ENCODE measurements at regions not wholly inside any gene's neighbourhood (a gene's known extent, or its start where the extent isn't known, plus 50 kb on each side); places are given as distances from the start of the nearest gene placed in this dataset.

DNA sequence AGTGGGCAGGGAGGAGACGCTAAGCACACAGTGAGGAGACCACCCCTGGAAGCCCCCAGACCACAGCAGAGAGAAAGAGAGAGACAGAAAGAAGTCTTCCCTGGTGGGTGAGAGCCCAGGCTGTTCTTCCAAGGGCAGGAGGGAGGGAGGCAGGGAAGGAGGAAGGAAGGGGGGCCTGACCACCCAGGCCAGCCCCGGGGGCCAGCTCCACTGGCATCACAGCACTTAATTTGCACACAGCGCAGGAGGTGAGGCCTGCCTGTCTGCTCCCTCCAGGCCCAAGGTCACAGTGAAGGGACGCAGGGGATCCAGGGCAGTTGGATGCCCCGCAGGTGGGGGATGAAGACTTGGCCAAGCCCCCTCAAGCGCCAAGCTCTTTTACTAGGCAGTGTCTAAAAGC, 141.9 kb upstream of the C14orf180 start:
- Histone ChIP-seq H3K4me2 (ENCODE audit: extremely low read depth, insufficient read depth, low read length) (no peak overlapping the region), H3K4me1 (ENCODE audit: control insufficient read depth, extremely low read depth, insufficient read depth, low read length) (no peaks in the 10 kb centered on the region), H3K79me2 (ENCODE audit: control insufficient read depth, insufficient read depth, low read length) (no peaks in the 10 kb centered on the region), H2AFZ (ENCODE audit: low read length) (no peak overlapping the region), H4K20me1 (ENCODE audit: control insufficient read depth, extremely low read depth, insufficient read depth, low read length) (no peaks in the 10 kb centered on the region), H3K9ac (ENCODE audit: insufficient read depth, low read length) (no peak overlapping the region), H3K9me3 (ENCODE audit: control insufficient read depth, insufficient read depth, low read depth, low read length) (no peaks in the 10 kb centered on the region), H3K4me3 (replicated peaks in 1 of 4; ENCODE audit: control extremely low read depth in 1 of 4, insufficient read depth in 1 of 4, low read depth in 3 of 4, low read length in 4 of 4) (no peak overlapping the region), H3K36me3 (ENCODE audit: control insufficient read depth, insufficient read depth, low read length) (no peaks in the 10 kb centered on the region), H3K27ac (ENCODE audit: insufficient read depth, low read length) (no peak overlapping the region), H3K27me3 (ENCODE audit: control insufficient read depth, insufficient read depth, low read length) (no peaks in the 10 kb centered on the region)
- TF ChIP-seq EZH2 (IDR thresholded peaks at IDR 0.05; ENCODE audit: low read length, missing control alignments): no peak
- TF ChIP-seq, protein P1, sequence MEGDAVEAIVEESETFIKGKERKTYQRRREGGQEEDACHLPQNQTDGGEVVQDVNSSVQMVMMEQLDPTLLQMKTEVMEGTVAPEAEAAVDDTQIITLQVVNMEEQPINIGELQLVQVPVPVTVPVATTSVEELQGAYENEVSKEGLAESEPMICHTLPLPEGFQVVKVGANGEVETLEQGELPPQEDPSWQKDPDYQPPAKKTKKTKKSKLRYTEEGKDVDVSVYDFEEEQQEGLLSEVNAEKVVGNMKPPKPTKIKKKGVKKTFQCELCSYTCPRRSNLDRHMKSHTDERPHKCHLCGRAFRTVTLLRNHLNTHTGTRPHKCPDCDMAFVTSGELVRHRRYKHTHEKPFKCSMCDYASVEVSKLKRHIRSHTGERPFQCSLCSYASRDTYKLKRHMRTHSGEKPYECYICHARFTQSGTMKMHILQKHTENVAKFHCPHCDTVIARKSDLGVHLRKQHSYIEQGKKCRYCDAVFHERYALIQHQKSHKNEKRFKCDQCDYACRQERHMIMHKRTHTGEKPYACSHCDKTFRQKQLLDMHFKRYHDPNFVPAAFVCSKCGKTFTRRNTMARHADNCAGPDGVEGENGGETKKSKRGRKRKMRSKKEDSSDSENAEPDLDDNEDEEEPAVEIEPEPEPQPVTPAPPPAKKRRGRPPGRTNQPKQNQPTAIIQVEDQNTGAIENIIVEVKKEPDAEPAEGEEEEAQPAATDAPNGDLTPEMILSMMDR (conservative IDR thresholded peaks at IDR 0.05 in 1 of 2, IDR thresholded peaks at IDR 0.05 in 1 of 2; ENCODE audit: low read depth in 1 of 2, low read length in 2 of 2): no peak
- no peak for DNase-seq (ENCODE audit: low read depth in 2 of 2)

DNA sequence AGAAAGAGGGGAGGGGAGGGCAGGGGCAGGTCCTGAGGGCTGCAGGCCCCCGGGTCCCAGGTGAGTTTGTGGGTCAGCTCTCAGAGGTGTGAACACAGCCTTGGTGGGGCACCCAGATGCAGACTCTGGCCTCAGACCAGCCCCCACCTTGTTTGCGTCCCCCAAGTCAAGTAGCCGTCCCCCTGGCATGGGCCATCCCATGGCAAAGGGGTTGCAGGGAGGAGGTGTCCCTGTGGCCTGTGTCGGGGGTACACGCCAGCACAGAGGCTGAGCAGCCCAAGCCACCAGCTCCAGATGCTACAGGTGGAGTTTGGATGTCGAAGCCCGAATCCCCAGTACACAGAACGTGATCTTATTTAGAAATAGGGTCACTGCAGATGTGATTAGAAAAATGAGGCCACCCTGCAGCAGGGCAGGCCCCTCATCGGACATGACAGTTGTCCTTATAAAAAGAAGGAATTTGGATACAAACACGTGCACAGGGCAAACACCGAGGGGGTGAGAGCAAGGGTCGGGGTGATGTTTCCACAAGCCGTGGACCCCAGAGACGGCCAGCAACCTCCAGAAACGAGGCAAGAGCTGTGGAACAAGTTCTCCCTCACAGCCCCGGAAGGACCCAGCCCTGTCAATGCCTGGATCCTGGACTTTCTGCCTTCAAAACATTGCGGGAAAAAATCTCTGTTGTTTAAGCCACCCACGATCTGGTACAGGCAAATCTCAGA, 141.2 kb upstream of the C14orf180 start:
- H3K79me2 ChIP-seq (ENCODE audit: control insufficient read depth, insufficient read depth, low read length): no peaks in the 10 kb centered on the region
- no peak overlapping the region for H3K27ac ChIP-seq (ENCODE audit: insufficient read depth, low read length)
- H3K4me1 ChIP-seq (ENCODE audit: control insufficient read depth, extremely low read depth, insufficient read depth, low read length): no peaks in the 10 kb centered on the region
- DNase-seq (ENCODE audit: low read depth in 2 of 2): no peak
- no peak overlapping the region for H3K4me2 ChIP-seq (ENCODE audit: extremely low read depth, insufficient read depth, low read length)
- H3K9me3 ChIP-seq (ENCODE audit: control insufficient read depth, insufficient read depth, low read depth, low read length): no peaks in the 10 kb centered on the region
- no peak overlapping the region for H3K9ac ChIP-seq (ENCODE audit: insufficient read depth, low read length)
- TF ChIP-seq, protein P1 (conservative IDR thresholded peaks at IDR 0.05 in 1 of 2, IDR thresholded peaks at IDR 0.05 in 1 of 2; ENCODE audit: low read depth in 1 of 2, low read length in 2 of 2): no peak
- no peak for TF ChIP-seq EZH2 (IDR thresholded peaks at IDR 0.05; ENCODE audit: low read length, missing control alignments)
- H3K27me3 ChIP-seq (ENCODE audit: control insufficient read depth, insufficient read depth, low read length): no peaks in the 10 kb centered on the region
- H2AFZ ChIP-seq (ENCODE audit: low read length): no peak overlapping the region
- H4K20me1 ChIP-seq (ENCODE audit: control insufficient read depth, extremely low read depth, insufficient read depth, low read length): no peaks in the 10 kb centered on the region
- no peak overlapping the region for H3K4me3 ChIP-seq (replicated peaks in 1 of 4; ENCODE audit: control extremely low read depth in 1 of 4, insufficient read depth in 1 of 4, low read depth in 3 of 4, low read length in 4 of 4)
- no peaks in the 10 kb centered on the region for H3K36me3 ChIP-seq (ENCODE audit: control insufficient read depth, insufficient read depth, low read length)

DNA sequence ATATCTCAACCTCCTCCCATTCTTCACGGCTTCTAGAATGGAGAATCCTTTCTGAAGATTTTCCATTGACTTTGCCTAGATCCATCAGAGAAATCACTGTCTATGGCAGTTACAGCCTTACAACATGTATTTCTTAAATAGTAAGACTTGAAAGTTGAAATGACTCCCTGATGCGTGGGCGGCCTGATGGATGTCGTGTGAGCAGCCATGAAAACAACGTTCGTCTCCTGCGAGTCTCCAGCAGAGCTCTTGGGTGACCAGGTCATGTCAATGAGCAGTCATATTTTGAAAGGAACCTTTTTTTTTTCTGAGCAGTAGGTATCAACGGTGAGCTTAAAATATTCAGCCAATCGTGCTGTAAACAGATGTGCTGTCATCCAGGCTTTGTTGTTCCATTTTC, 139.9 kb upstream of the C14orf180 start:
- Histone ChIP-seq H3K79me2 (ENCODE audit: control insufficient read depth, insufficient read depth, low read length) (no peaks in the 10 kb centered on the region), H3K4me1 (ENCODE audit: control insufficient read depth, extremely low read depth, insufficient read depth, low read length) (no peaks in the 10 kb centered on the region), H3K27me3 (ENCODE audit: control insufficient read depth, insufficient read depth, low read length) (no peaks in the 10 kb centered on the region), H4K20me1 (ENCODE audit: control insufficient read depth, extremely low read depth, insufficient read depth, low read length) (no peaks in the 10 kb centered on the region), H3K27ac (ENCODE audit: insufficient read depth, low read length) (no peak overlapping the region), H3K4me2 (ENCODE audit: extremely low read depth, insufficient read depth, low read length) (no peak overlapping the region), H3K9ac (ENCODE audit: insufficient read depth, low read length) (no peak overlapping the region), H2AFZ (ENCODE audit: low read length) (no peak overlapping the region), H3K36me3 (ENCODE audit: control insufficient read depth, insufficient read depth, low read length) (no peaks in the 10 kb centered on the region), H3K4me3 (replicated peaks in 1 of 4; ENCODE audit: control extremely low read depth in 1 of 4, insufficient read depth in 1 of 4, low read depth in 3 of 4, low read length in 4 of 4) (no peak overlapping the region), H3K9me3 (ENCODE audit: control insufficient read depth, insufficient read depth, low read depth, low read length) (no peaks in the 10 kb centered on the region)
- TF ChIP-seq, protein P1 (conservative IDR thresholded peaks at IDR 0.05 in 1 of 2, IDR thresholded peaks at IDR 0.05 in 1 of 2; ENCODE audit: low read depth in 1 of 2, low read length in 2 of 2): no peak
- TF ChIP-seq EZH2 (IDR thresholded peaks at IDR 0.05; ENCODE audit: low read length, missing control alignments): no peak
- no peak for DNase-seq (ENCODE audit: low read depth in 2 of 2)
